K562 (cell line): ENCODE measurements at regions not wholly inside any gene's neighbourhood (a gene's known extent, or its start where the extent isn't known, plus 50 kb on each side); places are given as distances from the start of the nearest gene placed in this dataset.

Experiments
- ATAC-seq: fragments of 200-7000 bp; cut with Tn5 transposase; 3 replicates; pipeline ENCODE4 v1.9.1; 2020; ENCODE audit warnings: moderate library complexity
- BruUV-seq: library from RNA; stranded (reverse); fragments of 400-500 nt; replicated peaks from 2 replicates; lab custom pipeline; 2021; lab: Mats Ljungman, UMichigan
- CTCF ChIA-PET: fragments of 300-600 bp; formaldehyde crosslinking; extraction: SDS; loops from one replicate; lab custom pipeline; 2021; ENCODE audit warnings: low intra/inter-chr PET ratio; lab: Yijun Ruan, JAX
- POLR2A ChIA-PET: fragments of 300-600, 350-650 bp; sonication (Branson Sonifier 250); formaldehyde crosslinking; extraction: SDS; loops from one replicate; lab custom pipeline; 2021; ENCODE audit warnings: antibody characterized with exemption, inconsistent platforms; lab: Yijun Ruan, JAX
- DNase-seq, 4 experiments: peaks; one replicate each; pipeline versions ENCODE4 v3.0.0 to v3.0.0-alpha.2; 2011 to 2018; ENCODE audit warnings: low spot score in 3 of 4, mixed read lengths in 3 of 4; ENCODE audit errors: extremely low read depth in 1 of 4
- FAIRE-seq: peaks from 2 replicates; lab custom pipeline; 2011; peaks lifted over from hg19 to GRCh38; lab: Jason Lieb, UNC
- H2AFZ ChIP-seq: 2 replicates; pipeline ENCODE4 v1.6.0; 2011; ENCODE audit warnings: low read depth, low read length, control low read depth, inconsistent platforms
- H3K27ac ChIP-seq: fragments of 200-600 bp; 3 replicates; pipeline ENCODE4 v1.8.0; 2011; ENCODE audit warnings: low read depth, mild to moderate bottlenecking, control low read depth, inconsistent platforms, low read length, moderate library complexity, mixed read lengths; ENCODE audit errors: extremely low read depth
- H3K27me3 ChIP-seq, 2 experiments: fragments of 300-600 bp in 1 of 2; 2 replicates in 1 of 2; 3 replicates in 1 of 2; pipeline versions ENCODE4 v1.6.0 to v1.8.0; 2011; ENCODE audit warnings: inconsistent platforms in 2 of 2, low read length in 2 of 2, mild to moderate bottlenecking in 1 of 2, mixed read lengths in 1 of 2, moderate library complexity in 1 of 2; ENCODE audit not compliant: control insufficient read depth in 2 of 2, insufficient read depth in 2 of 2
- H3K36me3 ChIP-seq: fragments of 300-600 bp; 3 replicates; pipeline ENCODE4 v1.8.0; 2011; ENCODE audit warnings: mild to moderate bottlenecking, low read length, inconsistent platforms; ENCODE audit not compliant: control insufficient read depth, insufficient read depth
- H3K4me1 ChIP-seq, 2 experiments: fragments of 200-600 bp in 1 of 2; replicated peaks in 1 of 2; 2 replicates in 1 of 2; 3 replicates in 1 of 2; pipeline versions ENCODE4 v1.5.1 to v1.8.0; 2011; ENCODE audit warnings: inconsistent platforms in 2 of 2, low read length in 2 of 2, mild to moderate bottlenecking in 1 of 2, mixed read lengths in 1 of 2, moderate library complexity in 1 of 2; ENCODE audit not compliant: control insufficient read depth in 2 of 2, insufficient read depth in 2 of 2
- H3K4me2 ChIP-seq: 2 replicates; pipeline ENCODE4 v1.6.1; 2011; ENCODE audit warnings: low read length, control low read depth, inconsistent platforms, mixed read lengths; ENCODE audit not compliant: insufficient read depth
- H3K4me3 ChIP-seq: fragments of 200-600 bp; sonication (generic), shearing (Covaris generic); 2 replicates; pipeline ENCODE4 v1.5.1; 2016; ENCODE audit warnings: control low read depth, inconsistent platforms
- H3K79me2 ChIP-seq: fragments of 200-600 bp; 3 replicates; pipeline ENCODE4 v1.8.0; 2011; ENCODE audit warnings: low read length, inconsistent platforms; ENCODE audit not compliant: control insufficient read depth, insufficient read depth
- H3K9ac ChIP-seq, 2 experiments: 2 replicates each; pipeline versions ENCODE4 v1.6.0 to v1.6.1; 2011; ENCODE audit warnings: low read depth in 2 of 2, low read length in 2 of 2, control low read depth in 1 of 2, inconsistent platforms in 1 of 2, mild to moderate bottlenecking in 1 of 2, mixed read lengths in 1 of 2; ENCODE audit not compliant: insufficient read depth in 1 of 2
- H3K9me1 ChIP-seq: one replicate; pipeline ENCODE4 v1.6.0; 2011; ENCODE audit warnings: inconsistent platforms, mild to moderate bottlenecking, low read length, moderate library complexity; ENCODE audit not compliant: control insufficient read depth, insufficient read depth
- H3K9me3 ChIP-seq: replicated peaks from 2 replicates; pipeline ENCODE4 v1.5.1; 2011; ENCODE audit warnings: low read depth, low read length, inconsistent platforms; ENCODE audit not compliant: control insufficient read depth, insufficient read depth
- H4K20me1 ChIP-seq: replicated peaks from 2 replicates; pipeline ENCODE4 v1.6.1; 2011; ENCODE audit warnings: low read length, inconsistent platforms, mixed read lengths; ENCODE audit not compliant: control insufficient read depth, insufficient read depth
- ARID1B ChIP-seq: fragments of 450-650 bp; IDR thresholded peaks from 2 replicates; pipeline ENCODE4 v1.6.1; 2016; ENCODE audit warnings: antibody characterized with exemption, mild to moderate bottlenecking, inconsistent platforms
- ATF3 ChIP-seq, 2 experiments: fragments of 450-650 bp in 1 of 2; sonication (generic) in 1 of 2; formaldehyde crosslinking in 1 of 2; IDR thresholded peaks in 1 of 2; conservative IDR thresholded peaks in 1 of 2; 2 replicates each; pipeline versions ENCODE4 v1.6.1 to v1.8.1; 2016 to 2023; ENCODE audit warnings: mild to moderate bottlenecking in 2 of 2, moderate library complexity in 2 of 2, inconsistent platforms in 1 of 2, missing genetic modification reagents in 1 of 2
- ATF4 ChIP-seq: fragments of 450-650 bp; formaldehyde crosslinking; IDR thresholded peaks from 2 replicates; pipeline ENCODE4 v1.4.0; 2022; ENCODE audit warnings: mild to moderate bottlenecking, moderate library complexity
- ATF7 ChIP-seq: fragments of 450-650 bp; IDR thresholded peaks from 2 replicates; pipeline ENCODE4 v1.7.1; 2014; ENCODE audit warnings: mild to moderate bottlenecking, moderate library complexity
- CEBPG ChIP-seq, 3 experiments: fragments of 200-800 bp in 1 of 3; sonication (Bioruptor generic) in 1 of 3; sonication (generic) in 1 of 3; formaldehyde crosslinking in 1 of 3; IDR thresholded peaks in 2 of 3; conservative IDR thresholded peaks in 1 of 3; 2 replicates each; pipeline versions ENCODE4 v1.6.1 to v1.8.0; 2016 to 2022; ENCODE audit warnings: missing compliant biosample characterization in 2 of 3, missing genetic modification characterization in 2 of 3, mild to moderate bottlenecking in 1 of 3, missing genetic modification reagents in 1 of 3
- ELF4 ChIP-seq: fragments of 450-650 bp; formaldehyde crosslinking; IDR thresholded peaks from 2 replicates; pipeline ENCODE4 v1.4.0; 2022; ENCODE audit warnings: missing genetic modification characterization
- ETS1 ChIP-seq: conservative IDR thresholded peaks from 2 replicates; pipeline ENCODE4 v1.6.1; 2011; ENCODE audit warnings: low read depth, mild to moderate bottlenecking, low read length; ENCODE audit not compliant: control insufficient read depth
- FOXA3 ChIP-seq, 2 experiments: fragments of 450-650 bp in 1 of 2; sonication (generic) in 1 of 2; formaldehyde crosslinking; IDR thresholded peaks in 1 of 2; conservative IDR thresholded peaks in 1 of 2; 2 replicates each; pipeline versions ENCODE4 v1.4.0 to v1.8.0; 2020 to 2022; ENCODE audit warnings: mild to moderate bottlenecking in 2 of 2, missing genetic modification reagents in 1 of 2
- FOXK2 ChIP-seq, 2 experiments: fragments of 450-650 bp; IDR thresholded peaks in 1 of 2; conservative IDR thresholded peaks in 1 of 2; 2 replicates each; pipeline ENCODE4 v1.6.1; 2016; ENCODE audit warnings: low read depth in 2 of 2, mild to moderate bottlenecking in 1 of 2
- JUND ChIP-seq, 2 experiments: IDR thresholded peaks; 2 replicates in 1 of 2; 3 replicates in 1 of 2; pipeline ENCODE4 v1.6.1; 2011; ENCODE audit warnings: borderline replicate concordance in 2 of 2, low read depth in 2 of 2, low read length in 2 of 2, improper control_type of control experiment in 1 of 2, missing biosample characterization in 1 of 2, missing genetic modification characterization in 1 of 2, missing genetic modification reagents in 1 of 2
- STAG1 ChIP-seq: sonication (generic); formaldehyde crosslinking; IDR thresholded peaks from 2 replicates; pipeline ENCODE4 v1.5.0; 2020; ENCODE audit warnings: missing genetic modification reagents, borderline replicate concordance
- THRB ChIP-seq: fragments of 450-650 bp; formaldehyde crosslinking; conservative IDR thresholded peaks from 2 replicates; pipeline ENCODE4 v1.4.0; 2022; ENCODE audit warnings: mild to moderate bottlenecking, missing genetic modification characterization
- ZNF232 ChIP-seq: sonication (generic); formaldehyde crosslinking; IDR thresholded peaks from 2 replicates; pipeline ENCODE4 v1.8.0; 2022; ENCODE audit warnings: mild to moderate bottlenecking, missing genetic modification reagents
- ZNF384 ChIP-seq: IDR thresholded peaks from 2 replicates; pipeline ENCODE4 v1.6.1; 2012; ENCODE audit warnings: low read depth, low read length, improper control_type of control experiment
- ZNF589 ChIP-seq: fragments of 200-800 bp; sonication (Bioruptor generic); IDR thresholded peaks from 2 replicates; pipeline ENCODE4 v1.6.1; 2016; ENCODE audit warnings: low read depth, missing genetic modification characterization, missing compliant biosample characterization
- WGBS: fragments of 100-300 bp; shearing (Covaris generic); methylation state at CpG from one replicate; pipeline ENCODE4 v1.1.6; 2016; ENCODE audit warnings: low coverage, mixed read lengths; ENCODE audit not compliant: insufficient coverage; ENCODE audit errors: missing lambda C conversion rate; 5-methylcytosine and 5-hydroxymethylcytosine counted together
- in situ Hi-C: fragments of 300-500 bp; cut with MboI; formaldehyde crosslinking; loops from 4 replicates; pipeline ENCODE4 v1.15.0; 2018; ENCODE audit warnings: inconsistent platforms, mixed read lengths
- intact Hi-C: fragments of 100-400 bp; cut with micrococcal nuclease; formaldehyde crosslinking; loops from 2 replicates; pipeline ENCODE4 v1.14.2; 2022

- H3K9me3 ChIP-seq, result no peaks in the 10 kb centered on the region
- no peaks in the 10 kb centered on the region for H3K27me3 ChIP-seq
- no peaks in the 10 kb centered on the region for H3K9me1 ChIP-seq
- ATAC-seq (peak; percentile 57), DNase-seq (no peak), FAIRE-seq (no peak)
- no TSS peak for BruUV-seq
- no peaks in the 10 kb centered on the region for H3K79me2 ChIP-seq
- H3K4me2 ChIP-seq, result no peak overlapping the region
- H2AFZ ChIP-seq, result no peak overlapping the region
- no peaks in the 10 kb centered on the region for H4K20me1 ChIP-seq
- intact Hi-C loops (no loop called here), in situ Hi-C loops (no loop called here)
- CTCF ChIA-PET, result no interaction called here
- H3K27ac ChIP-seq, result no peak overlapping the region
- WGBS, result 11% methylated on average over 2 of the region's 2 CpGs
- POLR2A ChIA-PET, result interaction anchor here (0.5 kb wide), 1 partner anchor 70 kb away, joined by 3 read pairs; no protein-coding TSS in a partner anchor
- no peaks in the 10 kb centered on the region for H3K36me3 ChIP-seq
- no peak overlapping the region for H3K4me3 ChIP-seq
- H3K4me1 ChIP-seq, result peaks cover 0 to 14% of the 10 kb centered on the region in 2 experiments; a peak in 2 of 5 replicates
- H3K9ac ChIP-seq, result no peak overlapping the region
- TF ChIP-seq ARID1B (peak; percentile 23; the same call in 1 of the 2 replicates), ZNF589 (CRISPR knock-in tag) (0 out of 2 replicates have a peak, but pooled peaks have one; percentile 62), FOXA3 (CRISPR knock-in tag; conservative IDR thresholded peaks at IDR 0.05 in 1 of 2, IDR thresholded peaks at IDR 0.05 in 1 of 2) (peak in 1 of 2 experiments; percentile 52; a peak in 1 of 4 replicates), ATF7 (peak; percentile 68), ETS1 (no peak), ELF4 (CRISPR knock-in tag) (0 out of 2 replicates have a peak, but pooled peaks have one; percentile 65), FOXK2 (conservative IDR thresholded peaks at IDR 0.05 in 1 of 2, IDR thresholded peaks at IDR 0.05 in 1 of 2; ENCODE audit: low read depth in 2 of 2) (0 out of 4 replicates have a peak, but pooled peaks of 1 of the 2 experiments have one; percentile 27), ATF3 (IDR thresholded peaks at IDR 0.05) (peak; percentile 87), ATF3 (CRISPR knock-in tag; conservative IDR thresholded peaks at IDR 0.05) (no peak), THRB (0 out of 2 replicates have a peak, but pooled peaks have one; percentile 42), CEBPG (CRISPR knock-in tag; IDR thresholded peaks at IDR 0.05) (no peak), CEBPG (tag; conservative IDR thresholded peaks at IDR 0.05 in 1 of 2, IDR thresholded peaks at IDR 0.05 in 1 of 2) (peak; percentile 70 to 91), ATF4 (CRISPR knock-in tag) (peak; percentile 70; the same call in 1 of the 2 replicates), JUND (IDR thresholded peaks at IDR 0.05; ENCODE audit: borderline replicate concordance, low read depth, low read length) (peak; percentile 47), JUND (tag; IDR thresholded peaks at IDR 0.05; ENCODE audit: borderline replicate concordance, low read depth, low read length) (peak; percentile 33; the same call in 1 of the 3 replicates), ZNF384 (no peak), ZNF232 (CRISPR knock-in tag) (no peak), STAG1 (CRISPR knock-in tag) (no peak)
These were observed 624.4 kb downstream of the ADCYAP1 start for GRCh38 chr18:1528964-1529509.
